ENCODE measurements at regions not wholly inside any gene's neighbourhood (a gene's known extent, or its start where the extent isn't known, plus 50 kb on each side); places are given as distances from the start of the nearest gene placed in this dataset.

DNA sequence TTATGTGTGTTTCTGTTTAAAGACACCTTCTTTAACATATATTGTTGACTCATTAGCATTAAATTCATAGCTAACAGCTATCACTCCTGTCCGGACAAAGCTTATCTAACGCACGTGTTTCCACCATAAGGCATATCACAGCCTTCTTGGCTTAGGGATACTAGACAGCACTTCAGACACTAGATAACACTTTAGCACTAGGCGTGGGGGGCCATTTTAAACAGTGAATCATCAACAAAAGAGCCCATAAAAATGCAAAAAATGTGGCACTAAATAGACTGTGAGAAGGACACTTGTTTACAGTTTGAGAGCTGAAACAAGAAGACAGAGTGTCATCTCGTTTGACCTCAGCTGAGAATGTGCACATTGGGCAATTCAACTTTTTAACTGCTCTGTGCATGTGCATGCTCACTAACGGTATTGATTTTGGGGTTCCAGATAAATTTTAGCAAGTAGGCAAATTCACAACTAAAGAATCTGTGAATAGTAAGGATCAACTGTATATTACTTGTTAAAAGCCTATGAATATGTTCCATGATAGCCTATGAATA, 58.9 kb upstream of the RAI2 start:
- Histone ChIP-seq H3K4me3 (replicated peaks in 1 of 3; ENCODE audit: insufficient read depth in 1 of 3, low read depth in 1 of 3, low read length in 3 of 3) (no peak overlapping the region), H3K4me1 (ENCODE audit: control insufficient read depth, extremely low read depth, insufficient read depth, low read length) (no peaks in the 10 kb centered on the region), H3K9me3 (replicated peaks; ENCODE audit: control insufficient read depth, insufficient read depth, low read length) (no peaks in the 10 kb centered on the region), H3K79me2 (ENCODE audit: control insufficient read depth, insufficient read depth, low read length) (no peaks in the 10 kb centered on the region), H3K27ac (ENCODE audit: insufficient read depth, low read depth, low read length) (no peak overlapping the region), H4K20me1 (replicated peaks; ENCODE audit: control insufficient read depth, extremely low read depth, insufficient read depth, low read length) (no peaks in the 10 kb centered on the region), H3K4me2 (ENCODE audit: insufficient read depth, low read length) (no peak overlapping the region), H3K36me3 (ENCODE audit: control insufficient read depth in 2 of 2, extremely low read depth in 1 of 2, insufficient read depth in 2 of 2, low read length in 2 of 2) (no peaks in the 10 kb centered on the region), H3K9ac (replicated peaks; ENCODE audit: extremely low read depth, insufficient read depth, low read length) (no peak overlapping the region), H2AFZ (ENCODE audit: low read depth, low read length) (no peak overlapping the region), H3K9me1 (replicated peaks; ENCODE audit: control insufficient read depth, extremely low read depth, insufficient read depth, low read length) (no peaks in the 10 kb centered on the region), H3K27me3 (ENCODE audit: control insufficient read depth in 2 of 2, insufficient read depth in 2 of 2, low read length in 2 of 2) (no peaks in the 10 kb centered on the region)
- CTCF ChIA-PET = no interaction called here
- no peak for DNase-seq (ENCODE audit: low read depth, low spot score)
- TF ChIP-seq EZH2 (IDR thresholded peaks at IDR 0.05; ENCODE audit: borderline replicate concordance, low read depth, low read length, severe bottlenecking) (no peak), GATA2 (IDR thresholded peaks at IDR 0.05; ENCODE audit: insufficient read depth, insufficient read length, low read depth, low read length) (no peak), POLR2AphosphoS5 (IDR thresholded peaks at IDR 0.05; ENCODE audit: insufficient read depth, low read depth, low read length) (no peak), MYC (IDR thresholded peaks at IDR 0.05; ENCODE audit: low read depth, low read length) (no peak), FOS (IDR thresholded peaks at IDR 0.05; ENCODE audit: borderline replicate concordance, insufficient read depth, low read length) (no peak), JUN (IDR thresholded peaks at IDR 0.05; ENCODE audit: borderline replicate concordance, insufficient read depth, insufficient read length, low read depth) (no peak), POLR2A (IDR thresholded peaks at IDR 0.05; ENCODE audit: low read depth, low read length) (no peak)
- TF ChIP-seq, protein P1, sequence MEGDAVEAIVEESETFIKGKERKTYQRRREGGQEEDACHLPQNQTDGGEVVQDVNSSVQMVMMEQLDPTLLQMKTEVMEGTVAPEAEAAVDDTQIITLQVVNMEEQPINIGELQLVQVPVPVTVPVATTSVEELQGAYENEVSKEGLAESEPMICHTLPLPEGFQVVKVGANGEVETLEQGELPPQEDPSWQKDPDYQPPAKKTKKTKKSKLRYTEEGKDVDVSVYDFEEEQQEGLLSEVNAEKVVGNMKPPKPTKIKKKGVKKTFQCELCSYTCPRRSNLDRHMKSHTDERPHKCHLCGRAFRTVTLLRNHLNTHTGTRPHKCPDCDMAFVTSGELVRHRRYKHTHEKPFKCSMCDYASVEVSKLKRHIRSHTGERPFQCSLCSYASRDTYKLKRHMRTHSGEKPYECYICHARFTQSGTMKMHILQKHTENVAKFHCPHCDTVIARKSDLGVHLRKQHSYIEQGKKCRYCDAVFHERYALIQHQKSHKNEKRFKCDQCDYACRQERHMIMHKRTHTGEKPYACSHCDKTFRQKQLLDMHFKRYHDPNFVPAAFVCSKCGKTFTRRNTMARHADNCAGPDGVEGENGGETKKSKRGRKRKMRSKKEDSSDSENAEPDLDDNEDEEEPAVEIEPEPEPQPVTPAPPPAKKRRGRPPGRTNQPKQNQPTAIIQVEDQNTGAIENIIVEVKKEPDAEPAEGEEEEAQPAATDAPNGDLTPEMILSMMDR (IDR thresholded peaks at IDR 0.05; ENCODE audit: extremely low read depth in 1 of 2, insufficient read depth in 1 of 2, low read depth in 1 of 2, low read length in 2 of 2) = no peak
- TF ChIP-seq, protein P2, sequence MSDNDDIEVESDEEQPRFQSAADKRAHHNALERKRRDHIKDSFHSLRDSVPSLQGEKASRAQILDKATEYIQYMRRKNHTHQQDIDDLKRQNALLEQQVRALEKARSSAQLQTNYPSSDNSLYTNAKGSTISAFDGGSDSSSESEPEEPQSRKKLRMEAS (IDR thresholded peaks at IDR 0.05; ENCODE audit: insufficient read depth, insufficient read length) = no peak
- POLR2A ChIA-PET = no interaction called here
- intact Hi-C loops (cut with micrococcal nuclease) = no loop called here
- BruUV-seq (replicated peaks) = no TSS peak
- no peak for FAIRE-seq
- dilution Hi-C loops (cut with MboI; ENCODE audit: extremely low pct_ligation_motif_present, low sequenced_read_pairs) = no loop called here

Measured in endothelial cell of umbilical vein (primary cell).